ENCODE measurements at regions not wholly inside any gene's neighbourhood (a gene's known extent, or its start where the extent isn't known, plus 50 kb on each side); places are given as distances from the start of the nearest gene placed in this dataset.
A peak's percentile ranks its signal among the peaks of the same experiment; 100 is the strongest.
"Not testable (repeated sequence)": the region's sequence is repeated elsewhere in the genome, so short reads cannot be mapped to it uniquely, and the experiment has no call there.

- no peak overlapping the region for H3K4me3 ChIP-seq (ENCODE audit: low read length)
- no peak for DNase-seq (ENCODE audit: low read depth)
- TF ChIP-seq CTCF (conservative IDR thresholded peaks at IDR 0.05; ENCODE audit: low read length): no peak
Measured at GRCh38 chr10:81570349-81570748, 304.6 kb upstream of the NRG3 start.

GRCh38 chr10:81570878-81571794 is 303.9 kb upstream of the NRG3 start:
- no peak for TF ChIP-seq CTCF (conservative IDR thresholded peaks at IDR 0.05; ENCODE audit: low read length)
- no peak overlapping the region for H3K4me3 ChIP-seq (ENCODE audit: low read length)
- DNase-seq (ENCODE audit: low read depth): no peak

- no peak overlapping the region for H3K4me3 ChIP-seq (ENCODE audit: low read length)
- TF ChIP-seq CTCF (conservative IDR thresholded peaks at IDR 0.05; ENCODE audit: low read length): no peak
- DNase-seq (ENCODE audit: low read depth): no peak
Measured at GRCh38 chr10:81575036-81575435, 300.0 kb upstream of the NRG3 start.

GRCh38 chr10:81576336-81576735 is 298.7 kb upstream of the NRG3 start:
- H3K4me3 ChIP-seq (ENCODE audit: low read length): no peak overlapping the region
- DNase-seq (ENCODE audit: low read depth): no peak
- TF ChIP-seq CTCF (conservative IDR thresholded peaks at IDR 0.05; ENCODE audit: low read length): no peak

- no peak overlapping the region for H3K4me3 ChIP-seq (ENCODE audit: low read length)
- no peak for TF ChIP-seq CTCF (conservative IDR thresholded peaks at IDR 0.05; ENCODE audit: low read length)
- DNase-seq (ENCODE audit: low read depth): no peak
Measured at GRCh38 chr10:81594991-81595390, 280.0 kb upstream of the NRG3 start.

- TF ChIP-seq CTCF (conservative IDR thresholded peaks at IDR 0.05; ENCODE audit: low read length): no peak
- peak; percentile 3 for DNase-seq (ENCODE audit: low read depth)
- H3K4me3 ChIP-seq (ENCODE audit: low read length): no peak overlapping the region
Measured at GRCh38 chr10:81600185-81600584, 274.8 kb upstream of the NRG3 start.

GRCh38 chr10:81603106-81603620 is 271.8 kb upstream of the NRG3 start:
- no peak for TF ChIP-seq CTCF (conservative IDR thresholded peaks at IDR 0.05; ENCODE audit: low read length)
- H3K4me3 ChIP-seq (ENCODE audit: low read length): no peak overlapping the region
- DNase-seq (ENCODE audit: low read depth): no peak

- not testable (repeated sequence) for H3K4me3 ChIP-seq (ENCODE audit: low read length); DNase-seq (ENCODE audit: low read depth)
Measured at GRCh38 chr10:81644485-81644884, 230.5 kb upstream of the NRG3 start.
